Activated CD4-positive, CD25-positive, alpha-beta regulatory T cell treated with anti-CD3 and anti-CD28 coated beads, Interleukin-2, amount 50 U/mL, for 24 hours (primary cell): ENCODE measurements at regions not wholly inside any gene's neighbourhood (a gene's known extent, or its start where the extent isn't known, plus 50 kb on each side); places are given as distances from the start of the nearest gene placed in this dataset.
"Not testable (repeated sequence)": the region's sequence is repeated elsewhere in the genome, so short reads cannot be mapped to it uniquely, and the experiment has no call there.

Experiments used
- ATAC-seq, 2 donors: fragments of 150-1000 bp; cut with Tn5 transposase; one replicate each; pipeline ENCODE4 v1.10.0; 2021; ENCODE audit warnings: mild to moderate bottlenecking in 1 of 2, moderate library complexity in 1 of 2

DNA sequence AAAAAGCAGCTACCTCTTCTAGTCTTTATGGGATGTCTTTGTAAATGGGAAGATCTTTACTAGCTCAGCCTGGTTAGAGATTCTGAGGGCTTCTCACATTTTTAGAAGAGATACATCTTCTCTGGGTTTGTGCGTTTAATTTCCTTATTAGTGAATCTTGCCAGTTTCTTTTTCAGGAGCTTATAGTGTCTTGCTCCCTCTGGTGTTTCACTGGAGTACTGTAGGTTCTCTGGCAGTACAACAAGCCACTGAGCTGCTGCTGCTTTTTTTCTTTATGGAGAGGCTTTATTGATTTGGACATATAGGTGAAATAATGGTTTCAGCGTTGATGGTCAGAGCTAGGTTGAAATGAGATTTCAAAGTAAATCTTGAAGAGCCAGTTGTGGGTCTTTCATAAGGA lies 82.9 kb downstream of the LAS1L start:
- ATAC-seq: no peak

DNA sequence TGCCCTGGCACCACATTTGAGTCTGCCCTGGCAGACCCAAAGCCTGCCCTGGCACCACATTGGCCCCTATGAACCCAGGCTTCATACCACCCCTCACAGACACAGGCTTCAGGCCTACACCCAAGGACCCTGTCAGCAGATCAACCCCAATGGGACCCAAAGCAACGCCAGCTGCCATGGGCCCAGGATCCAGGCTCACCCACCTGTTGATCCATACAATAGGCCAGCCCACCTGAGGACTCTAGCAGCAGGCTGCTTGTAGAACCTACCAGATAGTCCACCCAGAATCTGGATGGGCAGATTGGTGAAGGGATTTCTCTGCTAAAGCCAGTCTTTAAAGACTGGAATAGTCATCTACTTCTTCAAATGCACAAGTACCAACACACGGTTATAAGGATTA lies 114.4 kb downstream of the LAS1L start:
- no peak for ATAC-seq

DNA sequence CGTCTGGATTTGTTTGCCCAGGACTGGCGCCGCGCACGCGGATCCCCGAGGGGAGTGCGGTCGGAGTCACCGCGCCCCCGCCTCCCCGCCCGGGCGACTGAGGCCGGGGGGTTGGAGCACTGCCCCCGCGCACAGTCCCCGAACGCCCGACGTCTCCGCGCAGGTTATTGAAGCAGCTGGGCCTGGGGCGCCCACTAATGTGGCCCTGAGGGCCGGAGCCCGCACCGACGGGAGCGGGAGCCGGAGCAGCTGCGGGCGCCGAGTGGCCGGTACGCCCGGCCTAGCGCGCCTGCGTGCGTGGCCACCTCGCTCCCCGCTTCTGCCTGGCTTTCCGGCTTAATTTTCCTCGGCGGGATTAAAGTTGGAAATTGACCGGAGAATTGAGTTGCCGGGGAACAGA lies 126.9 kb downstream of the LAS1L start:
- ATAC-seq: not testable (repeated sequence)

DNA sequence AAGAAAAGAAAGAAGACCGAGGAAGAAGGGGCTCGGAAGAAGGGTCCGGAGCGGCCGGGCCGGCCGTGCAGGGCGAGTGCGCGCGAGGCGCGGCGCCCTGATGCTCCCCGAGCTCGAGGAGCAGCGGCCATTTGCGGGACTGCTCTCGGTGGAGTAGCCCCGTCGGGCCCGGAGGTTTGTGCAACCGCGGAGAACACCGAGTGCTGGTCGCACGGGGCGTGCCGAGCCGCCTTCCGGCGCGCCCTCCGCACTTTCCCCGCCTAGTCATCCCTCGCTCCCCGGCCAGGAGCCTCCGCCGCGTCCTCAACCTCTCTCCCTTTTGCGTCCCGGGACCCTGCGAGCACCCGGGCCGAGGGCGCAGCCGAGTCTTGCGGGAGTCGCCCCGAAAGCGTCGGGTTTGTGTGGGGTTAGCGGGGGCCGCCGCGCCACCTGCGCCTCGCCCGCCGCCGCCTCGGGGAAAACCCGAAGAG lies 127.4 kb downstream of the LAS1L start:
- peak in 1 of 2 donors; percentile 38 for ATAC-seq

DNA sequence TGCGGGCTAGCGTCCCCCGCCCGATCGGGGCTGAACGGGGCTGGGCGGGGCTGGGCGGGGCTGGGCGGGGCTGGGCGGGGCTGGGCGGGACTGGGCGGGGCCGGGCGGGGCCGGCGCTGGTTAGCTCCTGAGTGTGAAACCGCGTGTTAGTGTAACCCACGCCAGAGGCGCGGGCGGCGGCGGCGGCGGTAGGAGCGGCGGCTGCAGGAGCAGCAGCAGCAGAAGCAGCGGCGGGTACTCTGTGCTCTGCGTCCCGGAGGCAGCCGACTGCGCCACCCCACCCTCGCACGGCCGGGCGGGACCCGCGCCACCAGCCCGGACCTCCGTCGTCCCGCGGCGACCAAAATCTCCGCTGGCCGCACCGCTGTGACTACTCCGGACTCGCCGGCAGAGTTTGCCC lies 128.1 kb downstream of the LAS1L start:
- peak; percentile 30 to 51 for ATAC-seq

DNA sequence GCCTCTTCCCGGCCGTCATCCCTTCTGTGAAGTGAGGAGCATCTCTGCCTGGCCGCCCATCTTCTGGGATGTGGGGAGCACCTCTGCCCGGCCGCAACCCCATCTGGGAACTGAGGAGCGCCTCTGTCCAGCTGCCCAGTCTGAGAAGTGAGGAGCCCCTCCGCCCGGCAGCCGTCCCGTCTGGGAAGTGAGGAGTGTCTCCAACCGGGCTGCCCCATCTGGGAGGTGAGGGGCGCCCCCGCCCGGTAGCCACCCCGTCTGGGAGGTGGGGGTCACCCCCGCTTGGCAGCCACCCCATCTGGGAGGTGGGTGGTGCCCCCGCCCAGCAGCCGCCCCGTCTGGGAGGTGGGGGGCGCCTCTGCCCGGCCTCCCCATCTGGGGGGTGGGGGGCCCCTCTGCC lies 142.3 kb downstream of the LAS1L start:
- no peak for ATAC-seq

DNA sequence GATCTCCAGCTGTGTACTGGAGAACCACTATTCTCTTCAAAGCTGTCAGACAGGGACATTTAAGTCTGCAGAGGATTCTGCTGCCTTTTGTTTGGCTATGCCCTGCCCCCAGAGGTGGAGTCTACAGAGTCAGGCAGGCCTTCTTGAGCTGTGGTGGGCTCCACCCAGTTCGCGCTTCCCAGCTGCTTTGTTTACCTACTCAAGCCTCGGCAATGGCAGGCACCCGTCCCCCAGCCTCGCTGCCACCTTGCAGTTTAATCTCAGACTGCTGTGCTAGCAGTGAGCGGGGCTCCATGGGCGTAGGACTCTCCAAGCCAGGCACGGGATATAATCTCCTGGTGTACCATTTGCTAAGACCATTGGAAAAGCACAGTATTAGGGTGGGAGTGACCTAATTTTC lies 145.5 kb downstream of the LAS1L start:
- ATAC-seq: not testable (repeated sequence)
